DOHH2 (cell line): ENCODE measurements at regions not wholly inside any gene's neighbourhood (a gene's known extent, or its start where the extent isn't known, plus 50 kb on each side); places are given as distances from the start of the nearest gene placed in this dataset.
"Not testable (repeated sequence)": the region's sequence is repeated elsewhere in the genome, so short reads cannot be mapped to it uniquely, and the experiment has no call there.

Experiments
- H3F3A ChIP-seq: fragments of 200-600 bp; sonication (generic), shearing (Covaris generic); 2 replicates; pipeline ENCODE4 v1.6.0; 2016; ENCODE audit warnings: antibody characterized with exemption, mild to moderate bottlenecking; ENCODE audit not compliant: control insufficient read depth, insufficient read depth
- H3K27ac ChIP-seq: fragments of 200-600 bp; sonication (generic); 2 replicates; pipeline ENCODE4 v1.5.1; 2014; ENCODE audit warnings: low read depth, mild to moderate bottlenecking, low read length, moderate library complexity
- H3K27me3 ChIP-seq: fragments of 200-600 bp; sonication (generic); 2 replicates; pipeline ENCODE4 v1.6.1; 2014; ENCODE audit warnings: mild to moderate bottlenecking, low read length, mixed read lengths; ENCODE audit not compliant: control insufficient read depth
- H3K36me3 ChIP-seq: fragments of 200-600 bp; sonication (generic); 2 replicates; pipeline ENCODE4 v1.6.1; 2014; ENCODE audit warnings: mild to moderate bottlenecking, low read length, moderate library complexity, mixed read lengths; ENCODE audit not compliant: control insufficient read depth
- H3K4me1 ChIP-seq: fragments of 200-600 bp; sonication (generic); 2 replicates; pipeline ENCODE4 v1.6.1; 2014; ENCODE audit warnings: mild to moderate bottlenecking, low read length, mixed read lengths; ENCODE audit not compliant: control insufficient read depth
- H3K4me2 ChIP-seq: fragments of 200-600 bp; sonication (generic); 2 replicates; pipeline ENCODE4 v1.6.0; 2014; ENCODE audit warnings: mild to moderate bottlenecking, low read length, moderate library complexity
- H3K4me3 ChIP-seq: fragments of 200-600 bp; sonication (generic); 2 replicates; pipeline ENCODE4 v1.5.1; 2014; ENCODE audit warnings: mild to moderate bottlenecking, low read length, mixed read lengths
- H3K79me2 ChIP-seq: fragments of 200-600 bp; sonication (generic); 2 replicates; pipeline ENCODE4 v1.6.1; 2014; ENCODE audit warnings: mild to moderate bottlenecking, low read length, mixed read lengths; ENCODE audit not compliant: control insufficient read depth
- H3K9me2 ChIP-seq: fragments of 200-600 bp; sonication (generic); replicated peaks from 2 replicates; pipeline ENCODE4 v1.6.1; 2014; ENCODE audit warnings: mild to moderate bottlenecking, low read length, mixed read lengths; ENCODE audit not compliant: control insufficient read depth
- H3K9me3 ChIP-seq: fragments of 200-600 bp; sonication (generic); 2 replicates; pipeline ENCODE4 v1.6.1; 2014; ENCODE audit warnings: antibody characterized with exemption, low read length, mixed read lengths; ENCODE audit not compliant: control insufficient read depth, insufficient read depth
- H4K20me1 ChIP-seq: fragments of 200-600 bp; sonication (generic); 2 replicates; pipeline ENCODE4 v1.6.0; 2014; ENCODE audit warnings: low read depth, mild to moderate bottlenecking, antibody characterized with exemption, low read length, moderate library complexity; ENCODE audit not compliant: control insufficient read depth, insufficient read depth
- EZH2phosphoT487 ChIP-seq: fragments of 200-600 bp; sonication (generic); IDR thresholded peaks from 2 replicates; pipeline ENCODE4 v1.6.1; 2017; ENCODE audit warnings: borderline replicate concordance, mild to moderate bottlenecking, antibody characterized with exemption, low read length, moderate library complexity, mixed read lengths
- TF ChIP-seq, protein P1 (sequence below): fragments of 200-600 bp; sonication (generic); IDR thresholded peaks from one replicate; pipeline ENCODE4 v1.5.1; 2014; ENCODE audit warnings: antibody characterized with exemption, mild to moderate bottlenecking, low read depth, low read length; ENCODE audit not compliant: poor library complexity, severe bottlenecking

GRCh38 chr7:81865754-81866153 is 95.9 kb upstream of the HGF start:
- Histone ChIP-seq H4K20me1 (no peaks in the 10 kb centered on the region), H3K36me3 (no peaks in the 10 kb centered on the region), H3K9me2 (no peaks in the 10 kb centered on the region; the same call in 1 of the 2 replicates), H3F3A (no peaks in the 10 kb centered on the region), H3K4me1 (no peaks in the 10 kb centered on the region), H3K4me3 (no peak overlapping the region), H3K27me3 (no peaks in the 10 kb centered on the region), H3K9me3 (no peaks in the 10 kb centered on the region), H3K79me2 (no peaks in the 10 kb centered on the region), H3K4me2 (no peak overlapping the region), H3K27ac (no peak overlapping the region)
- TF ChIP-seq EZH2phosphoT487, result no peak
- TF ChIP-seq, protein P1, sequence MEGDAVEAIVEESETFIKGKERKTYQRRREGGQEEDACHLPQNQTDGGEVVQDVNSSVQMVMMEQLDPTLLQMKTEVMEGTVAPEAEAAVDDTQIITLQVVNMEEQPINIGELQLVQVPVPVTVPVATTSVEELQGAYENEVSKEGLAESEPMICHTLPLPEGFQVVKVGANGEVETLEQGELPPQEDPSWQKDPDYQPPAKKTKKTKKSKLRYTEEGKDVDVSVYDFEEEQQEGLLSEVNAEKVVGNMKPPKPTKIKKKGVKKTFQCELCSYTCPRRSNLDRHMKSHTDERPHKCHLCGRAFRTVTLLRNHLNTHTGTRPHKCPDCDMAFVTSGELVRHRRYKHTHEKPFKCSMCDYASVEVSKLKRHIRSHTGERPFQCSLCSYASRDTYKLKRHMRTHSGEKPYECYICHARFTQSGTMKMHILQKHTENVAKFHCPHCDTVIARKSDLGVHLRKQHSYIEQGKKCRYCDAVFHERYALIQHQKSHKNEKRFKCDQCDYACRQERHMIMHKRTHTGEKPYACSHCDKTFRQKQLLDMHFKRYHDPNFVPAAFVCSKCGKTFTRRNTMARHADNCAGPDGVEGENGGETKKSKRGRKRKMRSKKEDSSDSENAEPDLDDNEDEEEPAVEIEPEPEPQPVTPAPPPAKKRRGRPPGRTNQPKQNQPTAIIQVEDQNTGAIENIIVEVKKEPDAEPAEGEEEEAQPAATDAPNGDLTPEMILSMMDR, result no peak

DNA sequence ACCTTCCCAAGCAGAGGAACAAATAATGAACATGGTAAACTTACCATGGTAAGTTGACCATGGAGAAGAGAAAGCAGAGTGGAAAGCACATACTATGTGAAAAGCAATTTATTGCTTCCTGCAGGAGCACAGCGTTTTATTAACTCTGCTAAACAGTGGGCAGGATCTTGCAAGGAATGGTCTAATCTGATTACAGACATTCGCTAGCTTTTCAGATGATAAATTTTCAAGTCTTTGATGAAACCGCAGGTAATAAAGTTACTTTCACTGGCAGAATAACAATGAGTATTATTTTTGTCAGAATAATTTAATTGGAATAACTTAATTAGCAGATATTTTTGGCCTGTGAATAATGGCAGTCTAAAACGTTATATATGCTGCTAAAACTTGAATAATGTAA is 89.6 kb upstream of the HGF start:
- no peaks in the 10 kb centered on the region for H3K27me3 ChIP-seq
- no peak overlapping the region for H3K4me3 ChIP-seq
- H3K36me3 ChIP-seq, result no peaks in the 10 kb centered on the region
- H3K9me3 ChIP-seq, result no peaks in the 10 kb centered on the region
- H3K27ac ChIP-seq, result no peak overlapping the region
- no peak for TF ChIP-seq EZH2phosphoT487
- TF ChIP-seq, protein P1, result no peak
- no peaks in the 10 kb centered on the region for H3K4me1 ChIP-seq
- no peak overlapping the region for H3K4me2 ChIP-seq
- no peaks in the 10 kb centered on the region for H3F3A ChIP-seq
- no peaks in the 10 kb centered on the region for H4K20me1 ChIP-seq
- no peaks in the 10 kb centered on the region for H3K79me2 ChIP-seq
- no peaks in the 10 kb centered on the region for H3K9me2 ChIP-seq

GRCh38 chr7:81858820-81859219 is 89.0 kb upstream of the HGF start:
- H4K20me1 ChIP-seq, H3K79me2 ChIP-seq, H3K27ac ChIP-seq, H3K27me3 ChIP-seq, H3F3A ChIP-seq, H3K9me3 ChIP-seq, H3K4me3 ChIP-seq, H3K9me2 ChIP-seq, H3K4me2 ChIP-seq, H3K4me1 ChIP-seq, H3K36me3 ChIP-seq: not testable (repeated sequence)

- H3K9me3 ChIP-seq, result no peaks in the 10 kb centered on the region
- no peaks in the 10 kb centered on the region for H4K20me1 ChIP-seq
- H3K36me3 ChIP-seq, result no peaks in the 10 kb centered on the region
- H3K4me3 ChIP-seq, result no peak overlapping the region
- TF ChIP-seq EZH2phosphoT487, result no peak
- TF ChIP-seq, protein P1, result no peak
- no peaks in the 10 kb centered on the region for H3K79me2 ChIP-seq
- no peak overlapping the region for H3K4me2 ChIP-seq
- no peaks in the 10 kb centered on the region for H3K27me3 ChIP-seq
- H3F3A ChIP-seq, result no peaks in the 10 kb centered on the region
- H3K9me2 ChIP-seq, result no peaks in the 10 kb centered on the region
- H3K4me1 ChIP-seq, result no peaks in the 10 kb centered on the region
- no peak overlapping the region for H3K27ac ChIP-seq
Observed at GRCh38 chr7:81857385-81857784, 87.5 kb upstream of the HGF start.
